GM21576 (cell line): ENCODE measurements at regions not wholly inside any gene's neighbourhood (a gene's known extent, or its start where the extent isn't known, plus 50 kb on each side); places are given as distances from the start of the nearest gene placed in this dataset.
"Not testable (repeated sequence)": the region's sequence is repeated elsewhere in the genome, so short reads cannot be mapped to it uniquely, and the experiment has no call there.

Experiments
- ATAC-seq: cut with Tn5 transposase; IDR thresholded peaks from one replicate; pipeline ENCODE4 v1.9.1; 2021; ENCODE audit warnings: mild to moderate bottlenecking, moderate library complexity; ENCODE audit not compliant: unreplicated experiment

GRCh38 chr19:31840371-31840770 is 491.1 kb upstream of the TSHZ3 start:
- ATAC-seq: no peak

- no peak for ATAC-seq
These were observed 492.5 kb upstream of the TSHZ3 start for GRCh38 chr19:31841755-31842154.

- ATAC-seq: no peak
These were observed 482.3 kb upstream of the ZNF507 start for GRCh38 chr19:31863122-31863521.

- ATAC-seq: no peak
These were observed 471.1 kb upstream of the ZNF507 start for GRCh38 chr19:31874313-31874712.

GRCh38 chr19:31875591-31875990 is 469.8 kb upstream of the ZNF507 start:
- no peak for ATAC-seq

- ATAC-seq: no peak
These were observed 465.1 kb upstream of the ZNF507 start for GRCh38 chr19:31880283-31880682.

- no peak for ATAC-seq
These were observed 463.4 kb upstream of the ZNF507 start for GRCh38 chr19:31881988-31882387.

GRCh38 chr19:31882709-31883108 is 462.7 kb upstream of the ZNF507 start:
- ATAC-seq: no peak

GRCh38 chr19:31883296-31883990 is 462.0 kb upstream of the ZNF507 start:
- no peak for ATAC-seq

- no peak for ATAC-seq
These were observed 460.0 kb upstream of the ZNF507 start for GRCh38 chr19:31885280-31885853.

- no peak for ATAC-seq
These were observed 455.2 kb upstream of the ZNF507 start for GRCh38 chr19:31890230-31890629.

GRCh38 chr19:31892060-31892459 is 453.4 kb upstream of the ZNF507 start:
- no peak for ATAC-seq

GRCh38 chr19:31893491-31893890 is 451.9 kb upstream of the ZNF507 start:
- ATAC-seq: not testable (repeated sequence)

- no peak for ATAC-seq
These were observed 451.0 kb upstream of the ZNF507 start for GRCh38 chr19:31894451-31894850.

GRCh38 chr19:31897292-31897691 is 448.1 kb upstream of the ZNF507 start:
- ATAC-seq: no peak

GRCh38 chr19:31900991-31901390 is 444.4 kb upstream of the ZNF507 start:
- no peak for ATAC-seq

GRCh38 chr19:31902821-31903220 is 442.6 kb upstream of the ZNF507 start:
- no peak for ATAC-seq

- ATAC-seq: no peak
These were observed 441.4 kb upstream of the ZNF507 start for GRCh38 chr19:31903979-31904378.

- no peak for ATAC-seq
These were observed 439.1 kb upstream of the ZNF507 start for GRCh38 chr19:31906111-31906871.

GRCh38 chr19:31907661-31908060 is 437.7 kb upstream of the ZNF507 start:
- no peak for ATAC-seq

- no peak for ATAC-seq
These were observed 437.3 kb upstream of the ZNF507 start for GRCh38 chr19:31908080-31908479.
